ENCODE measurements at regions not wholly inside any gene's neighbourhood (a gene's known extent, or its start where the extent isn't known, plus 50 kb on each side); places are given as distances from the start of the nearest gene placed in this dataset.

GRCh38 chr15:66950114-66950513 is 115.3 kb upstream of the SMAD3 start:
- no peaks in the 10 kb centered on the region for H3K79me2 ChIP-seq (ENCODE audit: control insufficient read depth, insufficient read depth, low read length)
- no peak for DNase-seq
- H3K27ac ChIP-seq (ENCODE audit: low read depth, low read length), result no peak overlapping the region
- no peaks in the 10 kb centered on the region for H3K4me1 ChIP-seq (ENCODE audit: control insufficient read depth, low read depth, low read length)
- no peak overlapping the region for H3K9ac ChIP-seq (ENCODE audit: low read length)
- no peak overlapping the region for H4K5ac ChIP-seq (ENCODE audit: low read length)
- no peak overlapping the region for H2BK120ac ChIP-seq (ENCODE audit: low read depth, low read length)
- H3K79me1 ChIP-seq (ENCODE audit: low read length), result no peaks in the 10 kb centered on the region
- no peak overlapping the region for H3K4ac ChIP-seq (ENCODE audit: low read depth, low read length)
- H2BK15ac ChIP-seq (replicated peaks; ENCODE audit: low read depth), result no peak overlapping the region
- H2BK5ac ChIP-seq (ENCODE audit: low read length), result no peak overlapping the region
- H3K4me2 ChIP-seq (ENCODE audit: low read length), result no peak overlapping the region
- H3K36me3 ChIP-seq (ENCODE audit: control insufficient read depth, insufficient read depth, low read length), result no peaks in the 10 kb centered on the region
- no peak overlapping the region for H2AK5ac ChIP-seq (ENCODE audit: low read length)
- no peak overlapping the region for H3K23ac ChIP-seq (ENCODE audit: low read length)
- no peak overlapping the region for H4K8ac ChIP-seq (ENCODE audit: low read depth, low read length)
- H3K4me3 ChIP-seq (ENCODE audit: low read length), result no peak overlapping the region
- no peak overlapping the region for H3K18ac ChIP-seq (ENCODE audit: low read length)
- H3K56ac ChIP-seq (ENCODE audit: low read length), result no peak overlapping the region
- H3K27me3 ChIP-seq (ENCODE audit: insufficient read depth, low read length, poor library complexity), result no peaks in the 10 kb centered on the region

GRCh38 chr15:66951531-66952320 is 113.7 kb upstream of the SMAD3 start:
- H3K27me3 ChIP-seq (ENCODE audit: insufficient read depth, low read length, poor library complexity), result no peaks in the 10 kb centered on the region
- no peak overlapping the region for H3K4me3 ChIP-seq (ENCODE audit: low read length)
- H3K4me1 ChIP-seq (ENCODE audit: control insufficient read depth, low read depth, low read length), result no peaks in the 10 kb centered on the region
- no peak overlapping the region for H3K9ac ChIP-seq (ENCODE audit: low read length)
- H3K56ac ChIP-seq (ENCODE audit: low read length), result no peak overlapping the region
- H2BK15ac ChIP-seq (replicated peaks; ENCODE audit: low read depth), result no peak overlapping the region
- no peaks in the 10 kb centered on the region for H3K79me2 ChIP-seq (ENCODE audit: control insufficient read depth, insufficient read depth, low read length)
- H2BK120ac ChIP-seq (ENCODE audit: low read depth, low read length), result no peak overlapping the region
- no peak overlapping the region for H3K4ac ChIP-seq (ENCODE audit: low read depth, low read length)
- no peak overlapping the region for H3K27ac ChIP-seq (ENCODE audit: low read depth, low read length)
- H3K79me1 ChIP-seq (ENCODE audit: low read length), result no peaks in the 10 kb centered on the region
- no peak overlapping the region for H2BK5ac ChIP-seq (ENCODE audit: low read length)
- H3K36me3 ChIP-seq (ENCODE audit: control insufficient read depth, insufficient read depth, low read length), result no peaks in the 10 kb centered on the region
- WGBS (ENCODE audit: extremely low coverage, insufficient coverage, low lambda C conversion rate), result no CpG with 5 or more reads among the region's 6 CpGs
- no peak overlapping the region for H3K4me2 ChIP-seq (ENCODE audit: low read length)
- H4K8ac ChIP-seq (ENCODE audit: low read depth, low read length), result no peak overlapping the region
- H4K5ac ChIP-seq (ENCODE audit: low read length), result no peak overlapping the region
- H2AK5ac ChIP-seq (ENCODE audit: low read length), result no peak overlapping the region
- H3K23ac ChIP-seq (ENCODE audit: low read length), result no peak overlapping the region
- H3K18ac ChIP-seq (ENCODE audit: low read length), result no peak overlapping the region
- no peak for DNase-seq

GRCh38 chr15:66952756-66953522 is 112.5 kb upstream of the SMAD3 start:
- H3K4me2 ChIP-seq (ENCODE audit: low read length), result no peak overlapping the region
- no peaks in the 10 kb centered on the region for H3K4me1 ChIP-seq (ENCODE audit: control insufficient read depth, low read depth, low read length)
- no peaks in the 10 kb centered on the region for H3K36me3 ChIP-seq (ENCODE audit: control insufficient read depth, insufficient read depth, low read length)
- no peak overlapping the region for H2AK5ac ChIP-seq (ENCODE audit: low read length)
- WGBS (ENCODE audit: extremely low coverage, insufficient coverage, low lambda C conversion rate), result no CpG with 5 or more reads among the region's 6 CpGs
- no peak overlapping the region for H3K27ac ChIP-seq (ENCODE audit: low read depth, low read length)
- H4K5ac ChIP-seq (ENCODE audit: low read length), result no peak overlapping the region
- no peak overlapping the region for H3K4ac ChIP-seq (ENCODE audit: low read depth, low read length)
- H4K8ac ChIP-seq (ENCODE audit: low read depth, low read length), result no peak overlapping the region
- DNase-seq, result no peak
- H2BK120ac ChIP-seq (ENCODE audit: low read depth, low read length), result no peak overlapping the region
- H3K9ac ChIP-seq (ENCODE audit: low read length), result no peak overlapping the region
- H2BK5ac ChIP-seq (ENCODE audit: low read length), result no peak overlapping the region
- H3K4me3 ChIP-seq (ENCODE audit: low read length), result no peak overlapping the region
- H3K23ac ChIP-seq (ENCODE audit: low read length), result no peak overlapping the region
- no peak overlapping the region for H3K56ac ChIP-seq (ENCODE audit: low read length)
- H3K79me2 ChIP-seq (ENCODE audit: control insufficient read depth, insufficient read depth, low read length), result no peaks in the 10 kb centered on the region
- H3K18ac ChIP-seq (ENCODE audit: low read length), result no peak overlapping the region
- no peaks in the 10 kb centered on the region for H3K27me3 ChIP-seq (ENCODE audit: insufficient read depth, low read length, poor library complexity)
- no peak overlapping the region for H2BK15ac ChIP-seq (replicated peaks; ENCODE audit: low read depth)
- H3K79me1 ChIP-seq (ENCODE audit: low read length), result no peaks in the 10 kb centered on the region

GRCh38 chr15:66953523-66954229 is 111.7 kb upstream of the SMAD3 start:
- Histone ChIP-seq H3K4me2 (ENCODE audit: low read length) (no peak overlapping the region), H3K18ac (ENCODE audit: low read length) (no peak overlapping the region), H4K8ac (ENCODE audit: low read depth, low read length) (no peak overlapping the region), H3K79me2 (ENCODE audit: control insufficient read depth, insufficient read depth, low read length) (no peaks in the 10 kb centered on the region), H2BK5ac (ENCODE audit: low read length) (no peak overlapping the region), H3K27me3 (ENCODE audit: insufficient read depth, low read length, poor library complexity) (no peaks in the 10 kb centered on the region), H2AK5ac (ENCODE audit: low read length) (no peak overlapping the region), H3K4ac (ENCODE audit: low read depth, low read length) (no peak overlapping the region), H3K27ac (ENCODE audit: low read depth, low read length) (no peak overlapping the region), H2BK120ac (ENCODE audit: low read depth, low read length) (no peak overlapping the region), H2BK15ac (replicated peaks; ENCODE audit: low read depth) (no peak overlapping the region), H3K79me1 (ENCODE audit: low read length) (no peaks in the 10 kb centered on the region), H3K4me1 (ENCODE audit: control insufficient read depth, low read depth, low read length) (no peaks in the 10 kb centered on the region), H3K4me3 (ENCODE audit: low read length) (no peak overlapping the region), H4K5ac (ENCODE audit: low read length) (no peak overlapping the region), H3K9ac (ENCODE audit: low read length) (no peak overlapping the region), H3K56ac (ENCODE audit: low read length) (no peak overlapping the region), H3K23ac (ENCODE audit: low read length) (no peak overlapping the region), H3K36me3 (ENCODE audit: control insufficient read depth, insufficient read depth, low read length) (no peaks in the 10 kb centered on the region)
- WGBS (ENCODE audit: extremely low coverage, insufficient coverage, low lambda C conversion rate), result no CpG with 5 or more reads among the region's 11 CpGs
- DNase-seq, result no peak

DNA sequence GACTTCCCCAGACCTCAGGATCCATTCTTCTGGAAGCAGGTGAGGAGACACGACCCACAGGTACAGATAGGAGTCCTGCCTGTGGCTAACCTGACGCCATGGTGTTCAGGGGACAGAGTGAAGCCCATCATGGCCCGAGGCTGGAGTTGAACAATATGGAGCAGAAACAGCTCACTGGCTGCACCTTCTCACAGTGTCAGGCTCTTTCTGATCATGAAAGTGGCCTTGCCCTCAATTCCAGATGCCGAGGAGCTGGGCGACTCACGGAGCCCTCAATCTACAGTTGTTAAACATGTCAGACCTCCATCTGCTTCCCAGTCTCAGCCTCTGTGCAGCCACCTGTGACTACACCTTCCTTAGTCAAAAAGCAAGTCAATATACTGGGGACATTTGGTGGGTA is 110.8 kb upstream of the SMAD3 start:
- H3K23ac ChIP-seq (ENCODE audit: low read length), result no peak overlapping the region
- no peak overlapping the region for H2BK15ac ChIP-seq (replicated peaks; ENCODE audit: low read depth)
- no peak overlapping the region for H2BK120ac ChIP-seq (ENCODE audit: low read depth, low read length)
- no peak overlapping the region for H3K18ac ChIP-seq (ENCODE audit: low read length)
- no peak overlapping the region for H3K9ac ChIP-seq (ENCODE audit: low read length)
- WGBS (ENCODE audit: extremely low coverage, insufficient coverage, low lambda C conversion rate), result no CpG with 5 or more reads among the region's 6 CpGs
- H3K4me2 ChIP-seq (ENCODE audit: low read length), result no peak overlapping the region
- H4K5ac ChIP-seq (ENCODE audit: low read length), result no peak overlapping the region
- H3K4ac ChIP-seq (ENCODE audit: low read depth, low read length), result no peak overlapping the region
- H3K4me1 ChIP-seq (ENCODE audit: control insufficient read depth, low read depth, low read length), result no peaks in the 10 kb centered on the region
- H3K79me1 ChIP-seq (ENCODE audit: low read length), result no peaks in the 10 kb centered on the region
- H3K56ac ChIP-seq (ENCODE audit: low read length), result no peak overlapping the region
- no peak overlapping the region for H3K4me3 ChIP-seq (ENCODE audit: low read length)
- no peaks in the 10 kb centered on the region for H3K36me3 ChIP-seq (ENCODE audit: control insufficient read depth, insufficient read depth, low read length)
- DNase-seq, result no peak
- H3K27me3 ChIP-seq (ENCODE audit: insufficient read depth, low read length, poor library complexity), result no peaks in the 10 kb centered on the region
- no peak overlapping the region for H4K8ac ChIP-seq (ENCODE audit: low read depth, low read length)
- H2AK5ac ChIP-seq (ENCODE audit: low read length), result no peak overlapping the region
- no peaks in the 10 kb centered on the region for H3K79me2 ChIP-seq (ENCODE audit: control insufficient read depth, insufficient read depth, low read length)
- no peak overlapping the region for H3K27ac ChIP-seq (ENCODE audit: low read depth, low read length)
- no peak overlapping the region for H2BK5ac ChIP-seq (ENCODE audit: low read length)
